Lower leg skin (tissue), 3 donors: ENCODE measurements at regions not wholly inside any gene's neighbourhood (a gene's known extent, or its start where the extent isn't known, plus 50 kb on each side); places are given as distances from the start of the nearest gene placed in this dataset.

Experiments
- POLR2A ChIP-seq, 2 donors: fragments of 450-650 bp; IDR thresholded peaks; one replicate each; pipeline ENCODE4 v1.6.1; 2016 to 2017; ENCODE audit warnings: antibody characterized with exemption in 2 of 2, mild to moderate bottlenecking in 1 of 2, moderate library complexity in 1 of 2
- TF ChIP-seq, protein P1 (sequence below), 3 donors: fragments of 450-650 bp; IDR thresholded peaks; one replicate each; pipeline ENCODE4 v1.5.1; 2016; ENCODE audit warnings: antibody characterized with exemption in 3 of 3, mild to moderate bottlenecking in 3 of 3, moderate library complexity in 2 of 3

DNA sequence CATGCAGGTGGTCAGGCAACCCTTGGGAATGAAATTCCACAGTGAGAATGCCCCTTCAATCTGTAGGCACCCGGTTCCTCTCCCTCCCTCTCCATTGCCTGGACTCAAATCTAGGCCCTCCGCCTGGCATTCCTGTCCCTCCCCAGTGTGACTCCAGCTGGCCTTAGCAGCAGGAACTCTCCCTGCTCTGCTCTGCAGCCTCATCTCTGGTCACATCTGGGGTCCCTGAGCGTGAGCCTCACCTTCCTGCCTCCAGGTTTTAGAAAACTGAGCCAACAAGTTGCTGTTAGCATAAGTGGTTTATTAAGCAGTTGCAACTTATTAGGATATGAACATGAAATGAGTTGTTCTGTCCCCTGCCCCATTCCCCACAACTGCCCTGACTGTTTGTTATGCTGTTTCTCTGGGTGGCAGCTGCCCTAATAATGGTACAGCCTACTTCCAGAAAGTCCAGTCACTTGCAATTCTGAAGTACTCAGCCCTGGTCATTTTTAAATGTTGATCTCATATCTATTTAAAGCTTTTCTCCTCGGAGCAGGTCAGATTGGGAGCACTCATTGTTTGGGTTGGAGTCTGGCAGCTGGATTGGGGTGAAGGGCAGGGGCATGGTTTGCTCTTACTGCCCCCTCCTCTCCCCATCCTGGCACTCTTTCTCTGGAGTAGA is 63.0 kb upstream of the ANKRD34C start:
- TF ChIP-seq, protein P1, sequence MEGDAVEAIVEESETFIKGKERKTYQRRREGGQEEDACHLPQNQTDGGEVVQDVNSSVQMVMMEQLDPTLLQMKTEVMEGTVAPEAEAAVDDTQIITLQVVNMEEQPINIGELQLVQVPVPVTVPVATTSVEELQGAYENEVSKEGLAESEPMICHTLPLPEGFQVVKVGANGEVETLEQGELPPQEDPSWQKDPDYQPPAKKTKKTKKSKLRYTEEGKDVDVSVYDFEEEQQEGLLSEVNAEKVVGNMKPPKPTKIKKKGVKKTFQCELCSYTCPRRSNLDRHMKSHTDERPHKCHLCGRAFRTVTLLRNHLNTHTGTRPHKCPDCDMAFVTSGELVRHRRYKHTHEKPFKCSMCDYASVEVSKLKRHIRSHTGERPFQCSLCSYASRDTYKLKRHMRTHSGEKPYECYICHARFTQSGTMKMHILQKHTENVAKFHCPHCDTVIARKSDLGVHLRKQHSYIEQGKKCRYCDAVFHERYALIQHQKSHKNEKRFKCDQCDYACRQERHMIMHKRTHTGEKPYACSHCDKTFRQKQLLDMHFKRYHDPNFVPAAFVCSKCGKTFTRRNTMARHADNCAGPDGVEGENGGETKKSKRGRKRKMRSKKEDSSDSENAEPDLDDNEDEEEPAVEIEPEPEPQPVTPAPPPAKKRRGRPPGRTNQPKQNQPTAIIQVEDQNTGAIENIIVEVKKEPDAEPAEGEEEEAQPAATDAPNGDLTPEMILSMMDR (IDR thresholded peaks at IDR 0.05): no peak
- TF ChIP-seq POLR2A (IDR thresholded peaks at IDR 0.05): no peak
